Activated CD4-positive, alpha-beta T cell treated with anti-CD3 and anti-CD28 coated beads, Interleukin-2, Interleukin-6, amounts not matched to agents 100 ng/mL and 50 ng/mL, durations not matched to agents 16 hours and 8 hours (primary cell): ENCODE measurements at regions not wholly inside any gene's neighbourhood (a gene's known extent, or its start where the extent isn't known, plus 50 kb on each side); places are given as distances from the start of the nearest gene placed in this dataset.

Experiments
- DNase-seq: peaks from one replicate; pipeline ENCODE4 v3.0.0-alpha.2; 2020

DNA sequence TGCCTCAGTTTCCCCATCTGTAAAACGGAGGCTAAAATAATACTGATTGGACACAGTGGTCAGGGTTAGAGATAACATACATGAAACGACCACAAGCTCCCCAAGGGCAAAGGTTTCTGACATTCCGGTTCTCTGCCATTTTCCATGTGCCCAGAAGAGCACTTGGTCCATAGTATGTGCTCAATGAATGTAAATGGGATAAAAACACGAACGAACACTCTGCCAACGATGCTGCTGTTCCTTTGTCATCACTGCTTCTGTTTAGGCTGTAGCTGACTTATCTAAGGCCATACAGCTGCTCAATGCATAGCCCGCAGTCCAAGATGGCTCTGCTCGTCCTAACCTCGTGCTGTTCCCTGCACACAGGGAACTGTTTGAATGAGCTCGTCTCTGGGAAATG is 102.0 kb downstream of the RMI2 start:
- DNase-seq, result no peak

GRCh38 chr16:11447836-11448235 is 102.6 kb downstream of the RMI2 start:
- no peak for DNase-seq

DNA sequence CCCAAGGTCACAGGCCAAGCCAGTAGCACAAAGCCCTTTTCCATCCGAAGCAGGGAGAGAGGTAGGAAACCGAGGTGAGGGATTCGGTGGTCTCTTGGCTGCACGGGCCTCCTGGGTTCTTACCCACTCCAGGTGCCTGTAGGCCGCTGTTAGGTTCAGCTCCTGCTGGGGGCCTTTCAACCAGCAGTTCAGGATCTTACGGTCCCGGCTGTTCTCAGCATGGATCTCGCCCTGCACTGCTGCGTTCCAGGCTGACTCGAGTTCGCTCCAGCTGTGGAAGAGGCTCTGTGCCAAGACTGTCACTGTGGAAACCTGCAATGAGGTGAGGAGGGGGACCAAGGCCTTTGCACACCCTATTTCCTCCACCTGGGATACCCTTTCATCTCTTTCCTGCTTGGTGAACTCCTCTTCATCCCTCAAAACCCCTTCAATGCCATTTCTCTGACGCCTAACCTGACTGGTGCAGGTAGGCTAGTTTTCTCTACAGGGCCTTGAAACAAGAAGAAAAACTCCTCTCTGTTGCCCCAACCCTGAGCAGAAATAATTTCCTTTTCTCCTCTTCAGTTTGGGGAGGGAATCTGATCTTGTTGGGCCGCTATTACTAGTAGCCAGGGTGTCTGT is 103.6 kb downstream of the RMI2 start:
- DNase-seq, result no peak

GRCh38 chr16:11449716-11450115 is 104.5 kb downstream of the RMI2 start:
- no peak for DNase-seq

DNA sequence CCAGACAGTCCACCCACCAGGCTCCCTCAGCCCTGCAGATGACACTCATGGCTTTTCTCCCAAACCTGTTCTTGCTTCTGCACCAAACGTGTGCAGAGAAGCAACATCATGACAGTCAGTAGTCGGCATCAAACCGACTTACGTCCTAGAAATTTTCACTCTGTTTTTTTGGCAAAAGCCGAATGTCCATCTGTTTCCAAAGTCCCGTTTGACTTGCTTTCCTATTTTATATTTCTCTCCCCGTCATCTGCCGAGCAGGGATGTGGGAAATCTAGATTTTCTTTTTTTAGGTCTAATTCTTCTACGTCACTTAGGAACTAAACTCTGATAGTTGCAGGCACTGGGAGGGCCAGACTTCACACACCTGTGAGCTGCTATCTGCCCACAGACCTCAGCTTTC is 104.9 kb downstream of the RMI2 start:
- DNase-seq, result no peak

GRCh38 chr16:11452298-11452697 is 107.0 kb downstream of the RMI2 start:
- no peak for DNase-seq

- DNase-seq, result no peak
These were observed 107.6 kb downstream of the RMI2 start for GRCh38 chr16:11452746-11453389.

DNA sequence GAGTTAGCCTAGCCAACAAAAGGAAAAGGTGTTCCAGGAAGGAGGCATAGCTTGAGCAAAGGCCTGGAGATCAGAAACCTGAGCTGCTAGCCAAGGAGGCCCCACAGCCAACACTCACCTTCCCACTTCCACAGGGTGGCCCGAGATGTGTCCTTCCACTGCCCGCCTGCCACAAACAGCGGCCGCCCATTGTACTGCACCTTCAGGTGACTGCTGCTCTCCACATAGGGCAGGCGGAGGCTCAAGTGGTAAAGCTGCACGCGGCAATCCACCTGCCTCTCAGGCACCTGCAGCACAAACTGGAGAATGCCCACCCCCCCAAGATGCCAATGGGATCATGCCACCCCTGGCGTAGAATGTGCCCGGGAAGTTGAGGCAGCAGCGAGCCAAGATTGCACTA is 111.5 kb downstream of the RMI2 start:
- no peak for DNase-seq

DNA sequence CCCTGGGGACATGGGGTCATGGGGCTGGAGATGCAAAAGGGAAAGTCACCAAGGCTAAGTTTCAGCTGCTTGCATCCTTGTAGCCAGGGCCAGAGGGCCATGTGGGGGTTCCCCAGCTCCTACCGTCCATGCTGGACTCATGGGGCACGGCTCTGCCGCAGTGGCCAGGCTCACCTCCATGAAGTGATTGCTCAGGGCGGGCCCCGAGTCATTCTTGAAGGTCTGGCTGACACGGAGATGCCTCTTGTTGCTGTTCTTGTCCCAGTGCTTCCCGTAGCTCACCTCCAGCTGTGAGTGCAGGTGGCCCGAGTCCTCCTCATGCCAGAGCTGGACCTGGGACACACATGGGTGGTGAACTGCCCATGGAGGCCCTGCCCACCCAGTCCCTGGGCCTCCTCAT is 114.5 kb downstream of the RMI2 start:
- no peak for DNase-seq

GRCh38 chr16:11460820-11461594 is 115.7 kb downstream of the RMI2 start:
- no peak for DNase-seq

DNA sequence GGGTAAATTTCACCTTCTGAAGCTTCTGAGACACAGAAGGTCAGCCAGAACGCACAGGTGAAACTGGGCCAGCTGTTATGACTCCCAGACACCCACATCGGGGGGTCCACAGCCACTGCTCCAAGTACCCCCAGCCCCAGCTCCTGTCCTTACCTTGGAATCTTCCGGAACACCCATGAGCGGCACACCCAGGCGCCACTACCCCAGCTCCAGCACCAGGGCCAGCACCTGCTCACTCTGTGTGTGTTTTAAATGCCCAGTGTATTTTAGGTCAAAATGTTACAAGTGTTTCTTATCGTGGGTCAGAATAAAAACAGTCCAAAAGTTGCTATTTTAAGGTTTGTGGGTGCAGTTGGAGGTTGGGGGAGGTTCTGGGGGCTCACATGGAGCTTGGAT is 116.3 kb downstream of the RMI2 start:
- DNase-seq, result no peak

DNA sequence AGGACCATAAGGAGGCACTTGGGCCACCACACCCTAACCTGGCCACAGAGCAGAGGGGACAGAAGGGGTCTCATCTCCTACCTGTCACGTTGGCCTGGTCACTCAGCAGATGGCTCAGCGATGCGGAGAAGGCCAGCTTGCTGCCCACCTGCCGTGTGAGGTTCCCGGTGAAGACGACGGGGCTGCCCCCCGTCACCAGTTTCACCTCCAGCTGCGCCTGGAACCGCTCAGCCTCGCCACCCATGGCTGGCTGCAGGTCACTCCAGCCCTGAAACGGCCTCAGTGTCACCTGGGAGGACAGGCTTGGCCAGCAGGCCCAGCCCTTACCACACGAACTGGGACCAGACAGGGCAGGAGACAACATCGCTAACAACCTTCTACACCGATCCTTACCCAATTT is 116.8 kb downstream of the RMI2 start:
- DNase-seq, result no peak

DNA sequence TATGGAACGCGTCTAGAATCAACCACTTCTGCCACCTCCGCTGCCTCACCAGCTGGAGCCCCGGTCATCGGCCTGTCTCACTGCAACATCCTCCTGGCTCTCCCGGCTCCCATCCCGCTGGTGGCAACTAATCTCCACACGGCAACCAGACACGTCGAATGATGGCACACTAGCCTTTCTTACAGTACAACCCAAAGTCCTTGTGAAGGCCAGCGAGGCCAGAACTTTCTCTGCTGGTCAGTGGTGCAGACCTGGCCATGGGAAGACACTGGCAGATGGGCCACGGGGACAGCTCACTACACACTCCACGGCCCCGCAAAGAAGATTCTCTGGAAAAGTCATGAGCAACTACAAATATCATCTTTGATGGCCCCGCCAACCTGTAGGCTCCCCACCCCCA is 117.6 kb downstream of the RMI2 start:
- no peak for DNase-seq

GRCh38 chr16:11464241-11464640 is 119.0 kb downstream of the RMI2 start:
- DNase-seq, result no peak

DNA sequence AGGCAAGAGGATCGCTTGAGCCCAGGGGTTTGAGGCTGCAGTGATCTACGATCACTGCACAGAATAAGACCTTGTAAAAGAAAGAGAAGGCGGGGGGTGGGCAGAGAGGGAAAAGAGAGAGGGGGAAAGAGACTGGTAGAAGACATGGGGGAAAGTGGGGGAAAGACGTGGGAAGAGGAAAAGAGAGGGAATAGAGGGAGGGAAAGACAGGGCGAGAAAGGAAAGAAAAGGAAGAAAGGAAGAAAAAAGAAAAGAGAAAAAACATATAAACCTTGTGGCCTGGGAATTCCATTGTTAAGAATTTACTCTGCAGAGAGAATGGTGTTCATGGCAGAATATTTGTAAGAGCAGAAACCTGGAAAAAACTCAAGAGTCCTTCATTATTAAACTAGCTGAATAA is 120.4 kb downstream of the RMI2 start:
- DNase-seq, result no peak

DNA sequence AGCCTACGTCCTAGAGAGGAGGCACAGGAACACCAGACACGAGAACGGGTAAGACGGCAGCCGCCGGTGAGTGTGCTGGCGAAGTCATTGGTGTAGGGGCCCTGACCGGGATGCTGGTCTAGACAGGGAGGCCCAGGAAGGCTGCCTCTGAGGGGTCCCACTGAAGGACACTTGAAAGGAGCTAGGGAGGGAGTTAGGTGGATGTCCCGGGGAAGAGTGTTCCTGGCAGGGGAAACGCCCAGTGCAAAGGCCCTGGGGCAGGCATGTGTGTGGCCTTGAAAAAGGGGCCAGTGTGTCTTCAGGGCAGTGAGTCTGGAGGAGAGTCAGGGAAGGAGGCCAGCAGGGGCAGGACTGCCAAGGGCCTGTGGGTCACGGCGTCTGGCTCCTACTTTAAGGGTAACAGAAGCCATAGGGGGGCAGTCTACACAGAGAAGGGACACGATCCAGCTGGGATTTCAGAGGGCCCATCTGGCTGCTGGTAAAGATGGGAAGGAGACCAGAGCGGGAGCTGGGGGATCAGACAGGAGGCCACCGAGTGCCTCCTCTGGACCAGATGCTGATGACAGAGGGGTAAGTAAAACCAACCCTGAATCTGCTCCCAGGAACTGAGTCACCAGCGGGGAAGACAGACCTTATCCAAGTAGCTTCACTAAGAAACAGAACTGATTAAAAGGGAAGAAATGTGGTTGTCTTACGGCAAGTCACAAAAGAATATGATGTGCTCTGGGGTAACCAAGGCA is 115.9 kb downstream of the LITAF start:
- DNase-seq, result no peak

- no peak for DNase-seq
These were observed 115.2 kb downstream of the LITAF start for GRCh38 chr16:11471548-11471947.

- no peak for DNase-seq
These were observed 114.3 kb downstream of the LITAF start for GRCh38 chr16:11472410-11472809.

- no peak for DNase-seq
These were observed 113.9 kb downstream of the LITAF start for GRCh38 chr16:11472851-11473250.

- no peak for DNase-seq
These were observed 113.0 kb downstream of the LITAF start for GRCh38 chr16:11473728-11474127.

- no peak for DNase-seq
These were observed 112.0 kb downstream of the LITAF start for GRCh38 chr16:11474617-11475291.

GRCh38 chr16:11475896-11476630 is 110.7 kb downstream of the LITAF start:
- DNase-seq, result no peak
